A673 (cell line): ENCODE measurements at regions not wholly inside any gene's neighbourhood (a gene's known extent, or its start where the extent isn't known, plus 50 kb on each side); places are given as distances from the start of the nearest gene placed in this dataset.

Experiments
- BruUV-seq: library from RNA; stranded (reverse); fragments of 400-500 nt; replicated peaks from 2 replicates; lab custom pipeline; 2021; lab: Mats Ljungman, UMichigan
- CTCF ChIA-PET: fragments of 300-600 bp; sonication (Branson Sonifier 250); formaldehyde crosslinking; loops from one replicate; lab custom pipeline; 2022; ENCODE audit warnings: antibody characterized with exemption; lab: Charles Lee
- POLR2A ChIA-PET: fragments of 300-600 bp; sonication (Branson Sonifier 250); formaldehyde crosslinking; loops from one replicate; lab custom pipeline; 2022; ENCODE audit warnings: antibody characterized with exemption; ENCODE audit not compliant: low non-redundant PET; lab: Charles Lee
- DNase-seq: peaks from one replicate; pipeline ENCODE4 v3.0.0-alpha.2; 2015; ENCODE audit warnings: low spot score
- H3K27ac ChIP-seq: fragments of 200-600 bp; sonication (generic); 2 replicates; pipeline ENCODE4 v1.5.1; 2016; ENCODE audit warnings: mixed run types, low read depth, mild to moderate bottlenecking, mixed read lengths, antibody characterized with exemption, low read length; ENCODE audit not compliant: poor library complexity, severe bottlenecking
- H3K27me3 ChIP-seq: fragments of 200-600 bp; sonication (generic); replicated peaks from 2 replicates; pipeline ENCODE4 v1.6.1; 2017; ENCODE audit warnings: mixed run types, low read depth, mild to moderate bottlenecking, mixed read lengths, antibody characterized with exemption, low read length; ENCODE audit not compliant: insufficient read depth, poor library complexity
- H3K36me3 ChIP-seq: fragments of 200-600 bp; sonication (generic); 2 replicates; pipeline ENCODE4 v1.6.1; 2016; ENCODE audit warnings: mixed run types, mild to moderate bottlenecking, mixed read lengths, antibody characterized with exemption, low read length; ENCODE audit not compliant: insufficient read depth, poor library complexity, severe bottlenecking
- H3K4me1 ChIP-seq: fragments of 200-600 bp; sonication (generic); 2 replicates; pipeline ENCODE4 v1.6.1; 2017; ENCODE audit warnings: mixed run types, mild to moderate bottlenecking, mixed read lengths, antibody characterized with exemption, low read length; ENCODE audit not compliant: insufficient read depth, poor library complexity, severe bottlenecking
- H3K4me3 ChIP-seq: fragments of 200-600 bp; sonication (generic); 2 replicates; pipeline ENCODE4 v1.5.1; 2016; ENCODE audit warnings: low read depth, mixed run types, mild to moderate bottlenecking, mixed read lengths, low read length; ENCODE audit not compliant: poor library complexity, severe bottlenecking
- H3K9me3 ChIP-seq: fragments of 200-600 bp; sonication (generic); 2 replicates; pipeline ENCODE4 v1.6.1; 2016; ENCODE audit warnings: mixed run types, low read depth, mild to moderate bottlenecking, mixed read lengths, antibody characterized with exemption, low read length; ENCODE audit not compliant: poor library complexity, severe bottlenecking
- EZH2 ChIP-seq: fragments of 200-600 bp; sonication (generic); IDR thresholded peaks from 2 replicates; pipeline ENCODE4 v1.6.1; 2017; ENCODE audit warnings: borderline replicate concordance, low read depth, mild to moderate bottlenecking, mixed read lengths, antibody characterized with exemption, low read length; ENCODE audit not compliant: poor library complexity, severe bottlenecking
- intact Hi-C: fragments of 100-400 bp; cut with micrococcal nuclease; formaldehyde crosslinking; loops from one replicate; pipeline ENCODE4 v1.10.0; 2022; ENCODE audit not compliant: unreplicated experiment
- TF ChIP-seq, protein P1 (sequence below): fragments of 300-800, 200-600 bp; sonication (generic); conservative IDR thresholded peaks from 2 replicates; pipeline ENCODE4 v1.5.1; 2017; ENCODE audit warnings: low read depth, mild to moderate bottlenecking, antibody characterized with exemption, low read length, moderate library complexity, mixed read lengths

DNA sequence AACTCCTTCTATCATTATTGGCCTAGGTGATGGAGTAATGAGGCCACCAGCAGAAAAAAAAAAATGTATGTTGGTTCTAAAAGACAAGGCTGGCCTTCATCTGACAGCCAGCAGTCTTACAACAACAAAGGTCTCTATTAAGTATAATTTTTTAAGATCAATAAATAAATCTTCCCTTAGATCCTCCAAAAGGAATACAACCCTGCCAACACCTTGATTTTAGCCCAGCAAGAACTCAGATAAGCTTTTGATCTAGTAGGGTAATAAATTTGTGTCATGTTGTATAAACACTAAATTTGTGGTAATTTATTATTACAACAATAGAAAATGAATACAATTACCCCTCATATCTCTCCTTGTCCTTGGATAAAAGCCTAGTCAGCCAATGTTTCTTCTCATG, 633.2 kb upstream of the FAM174A start:
- H3K27ac ChIP-seq, result no peak overlapping the region
- intact Hi-C loops, result no loop called here
- ChIA-PET CTCF (no interaction called here), POLR2A (no interaction called here)
- no peaks in the 10 kb centered on the region for H3K4me1 ChIP-seq
- H3K4me3 ChIP-seq, result no peak overlapping the region
- no peak for DNase-seq
- no TSS peak for BruUV-seq
- no peak for TF ChIP-seq EZH2
- TF ChIP-seq, protein P1, sequence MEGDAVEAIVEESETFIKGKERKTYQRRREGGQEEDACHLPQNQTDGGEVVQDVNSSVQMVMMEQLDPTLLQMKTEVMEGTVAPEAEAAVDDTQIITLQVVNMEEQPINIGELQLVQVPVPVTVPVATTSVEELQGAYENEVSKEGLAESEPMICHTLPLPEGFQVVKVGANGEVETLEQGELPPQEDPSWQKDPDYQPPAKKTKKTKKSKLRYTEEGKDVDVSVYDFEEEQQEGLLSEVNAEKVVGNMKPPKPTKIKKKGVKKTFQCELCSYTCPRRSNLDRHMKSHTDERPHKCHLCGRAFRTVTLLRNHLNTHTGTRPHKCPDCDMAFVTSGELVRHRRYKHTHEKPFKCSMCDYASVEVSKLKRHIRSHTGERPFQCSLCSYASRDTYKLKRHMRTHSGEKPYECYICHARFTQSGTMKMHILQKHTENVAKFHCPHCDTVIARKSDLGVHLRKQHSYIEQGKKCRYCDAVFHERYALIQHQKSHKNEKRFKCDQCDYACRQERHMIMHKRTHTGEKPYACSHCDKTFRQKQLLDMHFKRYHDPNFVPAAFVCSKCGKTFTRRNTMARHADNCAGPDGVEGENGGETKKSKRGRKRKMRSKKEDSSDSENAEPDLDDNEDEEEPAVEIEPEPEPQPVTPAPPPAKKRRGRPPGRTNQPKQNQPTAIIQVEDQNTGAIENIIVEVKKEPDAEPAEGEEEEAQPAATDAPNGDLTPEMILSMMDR, result no peak
- H3K27me3 ChIP-seq, result no peaks in the 10 kb centered on the region
- H3K36me3 ChIP-seq, result no peaks in the 10 kb centered on the region
- peaks cover 4% of the 10 kb centered on the region for H3K9me3 ChIP-seq

DNA sequence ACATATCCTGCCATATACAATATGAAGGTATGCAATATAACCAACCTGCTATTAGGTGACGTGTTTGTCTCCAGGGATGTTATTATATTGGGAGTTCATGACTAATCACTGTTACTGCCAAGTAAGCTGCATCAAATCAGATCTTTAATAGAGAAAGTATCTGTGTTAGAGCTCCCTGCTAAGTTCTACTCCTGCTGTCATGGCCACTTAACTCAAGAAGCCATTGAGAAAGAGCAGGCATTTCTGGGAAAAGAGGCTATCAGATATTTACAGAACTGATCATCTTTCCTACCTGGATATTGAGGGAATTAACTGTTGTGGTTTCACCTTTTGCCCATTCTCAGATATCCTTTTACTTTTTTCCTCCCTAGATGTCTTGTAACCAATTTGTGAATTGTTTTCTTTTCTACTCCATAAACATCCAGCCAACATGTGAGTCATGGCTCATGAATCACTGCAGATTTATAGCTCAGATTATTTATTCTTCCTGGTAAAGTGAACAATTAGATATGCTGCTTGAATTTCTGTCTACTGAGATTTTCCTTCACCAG, 634.8 kb upstream of the FAM174A start:
- no TSS peak for BruUV-seq
- Histone ChIP-seq H3K4me1 (no peaks in the 10 kb centered on the region), H3K27ac (no peak overlapping the region), H3K9me3 (no peaks in the 10 kb centered on the region), H3K36me3 (no peaks in the 10 kb centered on the region), H3K27me3 (no peaks in the 10 kb centered on the region), H3K4me3 (no peak overlapping the region)
- TF ChIP-seq, protein P1, result no peak
- TF ChIP-seq EZH2, result no peak
- peak; percentile 12 for DNase-seq
- CTCF ChIA-PET, result no interaction called here
- POLR2A ChIA-PET, result no interaction called here
- intact Hi-C loops, result no loop called here

- Histone ChIP-seq H3K4me1 (no peaks in the 10 kb centered on the region), H3K36me3 (no peaks in the 10 kb centered on the region), H3K27me3 (no peaks in the 10 kb centered on the region), H3K4me3 (no peak overlapping the region), H3K9me3 (no peaks in the 10 kb centered on the region), H3K27ac (no peak overlapping the region)
- BruUV-seq, result no TSS peak
- POLR2A ChIA-PET, result no interaction called here
- intact Hi-C loops, result no loop called here
- CTCF ChIA-PET, result no interaction called here
- DNase-seq, result no peak
- no peak for TF ChIP-seq EZH2
- TF ChIP-seq, protein P1, result no peak
Observed at GRCh38 chr5:99879791-99880511, 655.2 kb upstream of the FAM174A start.
